SH-SY5Y (cell line): ENCODE measurements at regions not wholly inside any gene's neighbourhood (a gene's known extent, or its start where the extent isn't known, plus 50 kb on each side); places are given as distances from the start of the nearest gene placed in this dataset.

Experiments used
- GATA2 ChIP-seq: IDR thresholded peaks from 2 replicates; pipeline ENCODE4 v1.6.1; 2011; ENCODE audit warnings: mild to moderate bottlenecking, low read depth, low read length
- GATA3 ChIP-seq: IDR thresholded peaks from 2 replicates; pipeline ENCODE4 v1.6.1; 2011; ENCODE audit warnings: low read depth, mild to moderate bottlenecking, low read length, moderate library complexity

GRCh38 chr7:94216944-94217461 lies 177.7 kb upstream of the COL1A2 start:
- TF ChIP-seq GATA2 (no peak), GATA3 (no peak)
